Neural progenitor cell (in vitro differentiated cells): ENCODE measurements at regions not wholly inside any gene's neighbourhood (a gene's known extent, or its start where the extent isn't known, plus 50 kb on each side); places are given as distances from the start of the nearest gene placed in this dataset.

Experiments
- CTCF ChIP-seq: fragments of 200-600 bp; sonication (generic); IDR thresholded peaks from 2 replicates; pipeline ENCODE4 v1.5.1; 2017; ENCODE audit warnings: antibody characterized with exemption, mild to moderate bottlenecking
- EZH2 ChIP-seq: fragments of 200-600 bp; sonication (generic); IDR thresholded peaks from 2 replicates; pipeline ENCODE4 v1.6.1; 2017; ENCODE audit warnings: antibody characterized with exemption, mild to moderate bottlenecking, moderate library complexity

- TF ChIP-seq EZH2 (no peak), CTCF (no peak)
Observed at GRCh38 chr2:53460347-53460746, 307.3 kb upstream of the CHAC2 start.
